Lung (tissue), 11 donors: ENCODE measurements at regions not wholly inside any gene's neighbourhood (a gene's known extent, or its start where the extent isn't known, plus 50 kb on each side); places are given as distances from the start of the nearest gene placed in this dataset.

ENCODE experiments used
- ATAC-seq: fragments of 200-7000 bp; cut with Tn5 transposase; one replicate; pipeline ENCODE4 v1.9.1; 2020; ENCODE audit warnings: moderate number of reproducible peaks; ENCODE audit not compliant: insufficient read depth, low FRiP score
- DNase-seq, 3 donors: peaks; one replicate each; pipeline ENCODE4 v3.0.0-alpha.2; 2013 to 2017
- H3K27ac ChIP-seq, 2 donors: one replicate each; pipeline ENCODE4 v1.5.1; 2013; ENCODE audit warnings: mild to moderate bottlenecking in 2 of 2, moderate library complexity in 2 of 2, control low read depth in 1 of 2, inconsistent platforms in 1 of 2, low read depth in 1 of 2, low read length in 1 of 2
- H3K27me3 ChIP-seq, 3 donors: one replicate each; pipeline ENCODE4 v1.5.1; 2013; ENCODE audit warnings: low read length in 2 of 3; ENCODE audit not compliant: control insufficient read depth in 3 of 3, insufficient read depth in 3 of 3
- H3K36me3 ChIP-seq, 4 donors: one replicate each; pipeline ENCODE4 v1.5.1; 2013; ENCODE audit warnings: low read length in 4 of 4, mild to moderate bottlenecking in 1 of 4, moderate library complexity in 1 of 4; ENCODE audit not compliant: control insufficient read depth in 4 of 4, insufficient read depth in 4 of 4
- H3K4me1 ChIP-seq, 5 donors: one replicate each; pipeline ENCODE4 v1.5.1; 2013; ENCODE audit warnings: low read length in 5 of 5, mild to moderate bottlenecking in 2 of 5, moderate library complexity in 1 of 5; ENCODE audit not compliant: control insufficient read depth in 5 of 5, insufficient read depth in 5 of 5
- H3K4me3 ChIP-seq: one replicate; pipeline ENCODE4 v1.5.1; 2013; ENCODE audit warnings: mild to moderate bottlenecking, control low read depth, moderate library complexity
- H3K9ac ChIP-seq, 2 donors: one replicate each; pipeline ENCODE4 v1.5.1; 2013; ENCODE audit warnings: low read length in 2 of 2, control low read depth in 1 of 2; ENCODE audit not compliant: insufficient read depth in 1 of 2
- H3K9me3 ChIP-seq, 4 donors: one replicate each; pipeline ENCODE4 v1.5.1; 2013; ENCODE audit warnings: low read length in 3 of 4, mild to moderate bottlenecking in 1 of 4, moderate library complexity in 1 of 4; ENCODE audit not compliant: control insufficient read depth in 4 of 4, insufficient read depth in 3 of 4
- WGBS, 2 donors: extraction: QIAGEN DNeasy Blood & Tissue Kit; methylation state at CpG; one replicate each; pipeline ENCODE4 v1.1.7; 2013; 5-methylcytosine and 5-hydroxymethylcytosine counted together
- TF ChIP-seq, protein P1 (sequence below): IDR thresholded peaks from 2 replicates; pipeline ENCODE4 v1.5.1; 2012; ENCODE audit warnings: mild to moderate bottlenecking; ENCODE audit errors: control extremely low read depth, extremely low read depth
- donor health status: control.
- donor health status: control.
- donor health status: Bipolar disorder and iron deficiency.
- donor health status: healthy.
- donor health status: DM: yes; HTN: yes; CAD: no.

GRCh38 chr9:75823151-75823550, 67.3 kb upstream of the PCSK5 start:
- WGBS, 2 donors = 72 to 75% methylated on average over 2 of the region's 2 CpGs
- Histone ChIP-seq H3K4me3 (no peak overlapping the region), H3K9me3 (peaks cover 0 to 1% (median 0%) of the 10 kb centered on the region in 4 donors), H3K4me1 (peaks cover 0 to 3% (median 0%) of the 10 kb centered on the region in 5 donors), H3K27me3 (no peaks in the 10 kb centered on the region), H3K36me3 (no peaks in the 10 kb centered on the region), H3K9ac (no peak overlapping the region), H3K27ac (no peak overlapping the region)
- no peak for ATAC-seq
- no peak for DNase-seq
- TF ChIP-seq, protein P1, sequence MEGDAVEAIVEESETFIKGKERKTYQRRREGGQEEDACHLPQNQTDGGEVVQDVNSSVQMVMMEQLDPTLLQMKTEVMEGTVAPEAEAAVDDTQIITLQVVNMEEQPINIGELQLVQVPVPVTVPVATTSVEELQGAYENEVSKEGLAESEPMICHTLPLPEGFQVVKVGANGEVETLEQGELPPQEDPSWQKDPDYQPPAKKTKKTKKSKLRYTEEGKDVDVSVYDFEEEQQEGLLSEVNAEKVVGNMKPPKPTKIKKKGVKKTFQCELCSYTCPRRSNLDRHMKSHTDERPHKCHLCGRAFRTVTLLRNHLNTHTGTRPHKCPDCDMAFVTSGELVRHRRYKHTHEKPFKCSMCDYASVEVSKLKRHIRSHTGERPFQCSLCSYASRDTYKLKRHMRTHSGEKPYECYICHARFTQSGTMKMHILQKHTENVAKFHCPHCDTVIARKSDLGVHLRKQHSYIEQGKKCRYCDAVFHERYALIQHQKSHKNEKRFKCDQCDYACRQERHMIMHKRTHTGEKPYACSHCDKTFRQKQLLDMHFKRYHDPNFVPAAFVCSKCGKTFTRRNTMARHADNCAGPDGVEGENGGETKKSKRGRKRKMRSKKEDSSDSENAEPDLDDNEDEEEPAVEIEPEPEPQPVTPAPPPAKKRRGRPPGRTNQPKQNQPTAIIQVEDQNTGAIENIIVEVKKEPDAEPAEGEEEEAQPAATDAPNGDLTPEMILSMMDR = no peak

GRCh38 chr9:75824816-75825568, 65.5 kb upstream of the PCSK5 start:
- 55 to 62% methylated on average over 3 of the region's 3 CpGs for WGBS, 2 donors
- Histone ChIP-seq H3K4me1 (peaks cover 0 to 3% (median 0%) of the 10 kb centered on the region in 5 donors), H3K9me3 (peaks cover 0 to 1% (median 0%) of the 10 kb centered on the region in 4 donors), H3K9ac (no peak overlapping the region), H3K27ac (no peak overlapping the region), H3K36me3 (no peaks in the 10 kb centered on the region), H3K4me3 (no peak overlapping the region), H3K27me3 (no peaks in the 10 kb centered on the region)
- ATAC-seq (no peak), DNase-seq (no peak)
- TF ChIP-seq, protein P1 = no peak

DNA sequence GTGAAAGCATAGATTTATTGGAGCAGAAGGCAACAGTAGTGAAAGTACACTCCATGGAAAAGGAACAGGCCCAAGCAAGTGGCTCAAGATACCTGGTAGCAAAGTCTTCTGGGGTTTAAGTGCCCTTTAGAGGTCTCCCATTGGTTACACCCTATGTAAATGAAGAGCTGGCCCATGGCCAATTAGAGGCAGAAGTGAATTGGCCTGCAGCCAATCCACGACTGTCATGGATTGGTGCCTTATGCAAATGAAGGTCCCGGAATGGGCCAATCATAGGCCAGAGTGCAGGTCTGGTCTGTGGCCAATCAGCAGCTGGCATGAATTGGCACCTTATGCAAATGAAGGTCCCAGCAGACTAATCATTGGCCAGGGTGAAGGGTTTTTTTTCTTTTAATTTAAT, 64.2 kb upstream of the PCSK5 start:
- H3K4me3 ChIP-seq = no peak overlapping the region
- H3K27ac ChIP-seq = no peak overlapping the region
- no peaks in the 10 kb centered on the region for H3K27me3 ChIP-seq
- H3K9me3 ChIP-seq = peaks cover 0 to 1% (median 0%) of the 10 kb centered on the region in 4 donors
- TF ChIP-seq, protein P1 = no peak
- H3K36me3 ChIP-seq = no peaks in the 10 kb centered on the region
- whole genome bisulfite sequencing, 2 donors = 54 to 65% methylated on average over 2 of the region's 2 CpGs
- ATAC-seq = no peak
- peaks cover 0 to 3% (median 0%) of the 10 kb centered on the region in 5 donors for H3K4me1 ChIP-seq
- DNase-seq = no peak
- H3K9ac ChIP-seq = no peak overlapping the region

- no peak overlapping the region for H3K27ac ChIP-seq
- peaks cover 0 to 1% (median 0%) of the 10 kb centered on the region in 4 donors for H3K9me3 ChIP-seq
- no peak overlapping the region for H3K9ac ChIP-seq
These were observed 60.2 kb upstream of the PCSK5 start for GRCh38 chr9:75830303-75830702.

More at GRCh38 chr9:75830303-75830702, 60.2 kb upstream of the PCSK5 start:
- H3K36me3 ChIP-seq = no peaks in the 10 kb centered on the region
- no peak overlapping the region for H3K4me3 ChIP-seq
- no peak for ATAC-seq
- no peaks in the 10 kb centered on the region for H3K27me3 ChIP-seq
- DNase-seq = no peak
- TF ChIP-seq, protein P1 = no peak
- no peaks in the 10 kb centered on the region for H3K4me1 ChIP-seq
